ENCODE measurements at regions not wholly inside any gene's neighbourhood (a gene's known extent, or its start where the extent isn't known, plus 50 kb on each side); places are given as distances from the start of the nearest gene placed in this dataset.

DNA sequence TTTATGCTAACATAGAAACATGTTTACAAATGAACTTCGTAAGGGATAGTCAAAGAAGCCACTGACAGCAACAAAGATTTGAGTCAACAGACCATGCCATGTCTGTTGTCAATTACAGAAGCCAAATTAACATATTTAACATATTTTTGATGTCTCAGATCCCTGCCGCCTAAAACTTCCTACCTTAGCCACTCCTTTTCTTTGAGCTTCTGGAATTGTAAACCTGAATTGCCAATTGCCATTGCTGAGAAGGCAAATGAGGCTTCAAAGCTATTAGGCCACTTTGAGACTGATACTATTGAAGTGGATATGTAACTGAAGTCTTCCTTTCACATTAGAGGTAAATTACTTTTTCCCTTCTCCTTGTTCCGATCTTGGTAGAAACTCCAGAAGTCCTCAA is 66.0 kb upstream of the DSEL start:
- H3K27ac ChIP-seq, result no peak overlapping the region
- ChIA-PET POLR2A (ENCODE audit: low non-redundant PET) (no interaction called here), CTCF (no interaction called here)
- DNase-seq (ENCODE audit: low spot score), result no peak
- TF ChIP-seq, protein P1, sequence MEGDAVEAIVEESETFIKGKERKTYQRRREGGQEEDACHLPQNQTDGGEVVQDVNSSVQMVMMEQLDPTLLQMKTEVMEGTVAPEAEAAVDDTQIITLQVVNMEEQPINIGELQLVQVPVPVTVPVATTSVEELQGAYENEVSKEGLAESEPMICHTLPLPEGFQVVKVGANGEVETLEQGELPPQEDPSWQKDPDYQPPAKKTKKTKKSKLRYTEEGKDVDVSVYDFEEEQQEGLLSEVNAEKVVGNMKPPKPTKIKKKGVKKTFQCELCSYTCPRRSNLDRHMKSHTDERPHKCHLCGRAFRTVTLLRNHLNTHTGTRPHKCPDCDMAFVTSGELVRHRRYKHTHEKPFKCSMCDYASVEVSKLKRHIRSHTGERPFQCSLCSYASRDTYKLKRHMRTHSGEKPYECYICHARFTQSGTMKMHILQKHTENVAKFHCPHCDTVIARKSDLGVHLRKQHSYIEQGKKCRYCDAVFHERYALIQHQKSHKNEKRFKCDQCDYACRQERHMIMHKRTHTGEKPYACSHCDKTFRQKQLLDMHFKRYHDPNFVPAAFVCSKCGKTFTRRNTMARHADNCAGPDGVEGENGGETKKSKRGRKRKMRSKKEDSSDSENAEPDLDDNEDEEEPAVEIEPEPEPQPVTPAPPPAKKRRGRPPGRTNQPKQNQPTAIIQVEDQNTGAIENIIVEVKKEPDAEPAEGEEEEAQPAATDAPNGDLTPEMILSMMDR (conservative IDR thresholded peaks at IDR 0.05; ENCODE audit: low read depth), result no peak

DNA sequence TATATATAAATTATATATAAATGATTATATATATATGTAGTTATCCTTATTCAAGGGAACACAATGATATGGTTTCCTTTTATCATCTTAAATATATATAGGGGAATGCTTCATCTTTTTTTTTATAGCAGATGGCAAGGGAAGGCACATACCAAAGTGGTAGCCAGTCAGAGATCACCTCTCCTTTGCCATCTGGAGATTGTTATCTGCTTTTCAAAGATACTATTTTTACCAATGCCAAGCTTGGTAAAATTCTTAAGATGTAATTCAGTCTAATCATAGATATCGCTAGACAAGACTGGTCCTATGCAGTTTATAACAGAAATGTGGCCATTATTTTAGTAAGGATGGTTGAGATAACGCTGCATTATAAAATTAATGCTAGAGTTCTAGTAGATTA is 64.7 kb upstream of the DSEL start:
- ChIA-PET CTCF (no interaction called here), POLR2A (ENCODE audit: low non-redundant PET) (no interaction called here)
- DNase-seq (ENCODE audit: low spot score), result no peak
- TF ChIP-seq, protein P1 (conservative IDR thresholded peaks at IDR 0.05; ENCODE audit: low read depth), result no peak
- no peak overlapping the region for H3K27ac ChIP-seq

DNA sequence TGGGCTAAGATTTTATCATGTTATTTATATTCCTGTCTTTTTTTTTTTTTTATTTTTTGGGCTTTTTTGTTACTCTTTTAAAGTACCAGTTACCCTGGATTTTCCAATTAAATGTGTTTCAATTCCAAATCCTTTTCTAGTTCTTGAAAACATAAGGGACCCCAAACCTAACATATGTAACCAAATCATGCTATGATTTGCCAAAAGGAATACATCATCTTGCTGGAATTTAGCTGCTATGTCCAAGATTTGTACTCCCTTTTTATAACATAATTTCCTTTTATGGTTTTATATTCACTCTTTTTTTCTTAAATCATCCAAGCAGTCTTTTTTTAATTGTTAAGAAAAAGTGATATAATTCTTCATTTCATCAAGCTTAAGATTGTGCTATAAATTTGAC is 60.9 kb upstream of the DSEL start:
- TF ChIP-seq, protein P1 (conservative IDR thresholded peaks at IDR 0.05; ENCODE audit: low read depth), result no peak
- no peak for DNase-seq (ENCODE audit: low spot score)
- ChIA-PET POLR2A (ENCODE audit: low non-redundant PET) (no interaction called here), CTCF (interaction anchor here (0.7 kb wide), 1 partner anchor 13 kb away, joined by 3 read pairs; no protein-coding TSS in a partner anchor)
- H3K27ac ChIP-seq, result no peak overlapping the region

DNA sequence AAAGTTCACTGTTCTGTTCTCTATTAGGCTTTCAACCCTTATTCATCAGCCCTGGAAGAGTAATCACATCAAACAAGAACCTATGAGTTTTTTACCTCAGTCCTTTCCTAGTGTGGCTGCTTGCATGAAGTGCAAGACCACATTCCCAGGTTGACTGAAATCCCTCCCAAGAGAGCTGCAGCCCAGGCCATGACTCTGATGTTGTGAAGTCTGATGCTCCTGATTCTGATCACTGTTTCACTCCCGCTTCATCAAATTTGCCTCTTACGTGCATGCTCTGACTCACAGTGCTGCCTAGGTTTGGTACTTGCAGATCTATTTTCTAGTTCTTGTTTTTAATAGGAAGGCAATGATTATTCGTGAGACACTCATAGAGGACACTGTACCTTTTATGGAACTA is 58.2 kb upstream of the DSEL start:
- no peak for DNase-seq (ENCODE audit: low spot score)
- ChIA-PET CTCF (no interaction called here), POLR2A (ENCODE audit: low non-redundant PET) (no interaction called here)
- TF ChIP-seq, protein P1 (conservative IDR thresholded peaks at IDR 0.05; ENCODE audit: low read depth), result no peak
- no peak overlapping the region for H3K27ac ChIP-seq

DNA sequence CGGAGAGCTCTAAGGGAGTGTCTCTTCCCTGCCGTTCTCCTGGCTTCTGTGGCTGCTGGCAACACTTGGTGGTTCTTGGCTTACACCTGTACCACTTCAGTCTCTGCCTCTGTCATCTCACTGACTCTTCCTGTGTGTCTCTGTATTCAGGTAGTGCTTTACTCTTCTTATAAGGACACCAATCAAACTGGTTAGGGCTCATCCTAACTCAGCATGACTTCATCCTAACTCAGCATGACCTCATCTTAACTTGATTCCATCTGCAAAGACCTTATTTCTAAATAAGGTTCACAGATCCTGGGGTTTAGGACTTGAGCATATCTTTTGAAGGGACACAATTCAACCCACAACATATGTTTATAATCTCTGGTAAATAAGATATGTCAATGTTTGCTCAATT is 51.6 kb upstream of the DSEL start:
- no peak overlapping the region for H3K27ac ChIP-seq
- DNase-seq (ENCODE audit: low spot score), result no peak
- CTCF ChIA-PET, result no interaction called here
- POLR2A ChIA-PET (ENCODE audit: low non-redundant PET), result no interaction called here
- TF ChIP-seq, protein P1 (conservative IDR thresholded peaks at IDR 0.05; ENCODE audit: low read depth), result no peak

All from RWPE1 (cell line).